CD4-positive, alpha-beta memory T cell (primary cell): ENCODE measurements at regions not wholly inside any gene's neighbourhood (a gene's known extent, or its start where the extent isn't known, plus 50 kb on each side); places are given as distances from the start of the nearest gene placed in this dataset.

Source experiments
- CTCF ChIA-PET: fragments of 350-600 bp; sonication (Branson Sonifier 250); formaldehyde crosslinking; loops from one replicate; lab custom pipeline; 2021; ENCODE audit warnings: inconsistent platforms; ENCODE audit not compliant: partially characterized antibody; lab: Charles Lee
- POLR2A ChIA-PET: fragments of 350-600 bp; sonication (Branson Sonifier 250); formaldehyde crosslinking; loops from one replicate; lab custom pipeline; 2021; ENCODE audit not compliant: partially characterized antibody; lab: Charles Lee
- DNase-seq, 5 donors: peaks; one replicate each; pipeline versions ENCODE4 v3.0.0 to v3.0.0-alpha.2; 2020 to 2022; ENCODE audit warnings: mixed read lengths in 1 of 5
- H3K27ac ChIP-seq: one replicate; pipeline ENCODE4 v1.7.0; 2013; ENCODE audit warnings: low read depth, low read length
- H3K27me3 ChIP-seq: 2 replicates; pipeline ENCODE4 v1.7.0; 2013; ENCODE audit warnings: mild to moderate bottlenecking, low read length, moderate library complexity; ENCODE audit not compliant: insufficient read depth
- H3K36me3 ChIP-seq: 2 replicates; pipeline ENCODE4 v1.7.0; 2013; ENCODE audit warnings: mild to moderate bottlenecking, low read length, moderate library complexity; ENCODE audit not compliant: insufficient read depth
- H3K4me1 ChIP-seq: 2 replicates; pipeline ENCODE4 v1.7.0; 2013; ENCODE audit warnings: mild to moderate bottlenecking, low read length, moderate library complexity; ENCODE audit not compliant: insufficient read depth
- H3K4me3 ChIP-seq, 2 donors: one replicate each; pipeline ENCODE4 v1.7.0; 2013; ENCODE audit warnings: low read length in 2 of 2, mild to moderate bottlenecking in 1 of 2
- H3K9me3 ChIP-seq, 2 donors: one replicate each; pipeline ENCODE4 v1.7.0; 2013; ENCODE audit warnings: low read length in 2 of 2, control low read depth in 1 of 2; ENCODE audit not compliant: control insufficient read depth in 1 of 2
- H3K27ac Mint-ChIP-seq, 7 donors: one replicate each; pipeline ENCODE4 v1.8.0; 2020 to 2021; ENCODE audit warnings: mixed read lengths in 7 of 7, mild to moderate bottlenecking in 6 of 7, inconsistent platforms in 3 of 7, moderate library complexity in 3 of 7
- H3K27me3 Mint-ChIP-seq, 2 donors: one replicate each; pipeline ENCODE4 v1.8.0; 2020 to 2021; ENCODE audit warnings: mixed read lengths in 2 of 2
- H3K36me3 Mint-ChIP-seq, 2 donors: one replicate each; pipeline ENCODE4 v1.8.0; 2020 to 2021; ENCODE audit warnings: mixed read lengths in 2 of 2, inconsistent platforms in 1 of 2, mild to moderate bottlenecking in 1 of 2
- H3K4me1 Mint-ChIP-seq, 4 donors: one replicate each; pipeline ENCODE4 v1.8.0; 2020 to 2021; ENCODE audit warnings: mixed read lengths in 4 of 4, mild to moderate bottlenecking in 1 of 4
- H3K4me3 Mint-ChIP-seq, 8 donors: one replicate each; pipeline ENCODE4 v1.8.0; 2020 to 2021; ENCODE audit warnings: mixed read lengths in 8 of 8, mild to moderate bottlenecking in 7 of 8, moderate library complexity in 6 of 8, inconsistent platforms in 3 of 8
- H3K9me3 Mint-ChIP-seq, 8 donors: one replicate each; pipeline ENCODE4 v1.8.0; 2020 to 2021; ENCODE audit warnings: mixed read lengths in 8 of 8, mild to moderate bottlenecking in 5 of 8, inconsistent platforms in 3 of 8, moderate library complexity in 1 of 8
- intact Hi-C: fragments of 100-400 bp; cut with micrococcal nuclease; formaldehyde crosslinking; loops from one replicate; pipeline ENCODE4 v1.15.1; 2023

GRCh38 chr17:53736516-53737240 is 86.0 kb upstream of the KIF2B start:
- no peak overlapping the region for H3K4me3 ChIP-seq
- H3K4me1 ChIP-seq: no peaks in the 10 kb centered on the region
- Mint-ChIP-seq H3K4me3 (no peak overlapping the region), H3K9me3 (peaks cover 0 to 13% (median 2%) of the 10 kb centered on the region in 8 donors), H3K36me3 (no peaks in the 10 kb centered on the region), H3K27ac (no peak overlapping the region), H3K27me3 (no peaks in the 10 kb centered on the region), H3K4me1 (no peaks in the 10 kb centered on the region)
- no peaks in the 10 kb centered on the region for H3K27me3 ChIP-seq
- intact Hi-C loops: no loop called here
- no peaks in the 10 kb centered on the region for H3K36me3 ChIP-seq
- POLR2A ChIA-PET: no interaction called here
- CTCF ChIA-PET: no interaction called here
- H3K9me3 ChIP-seq: no peaks in the 10 kb centered on the region
- no peak overlapping the region for H3K27ac ChIP-seq
- DNase-seq: no peak

GRCh38 chr17:53724726-53725125 is 98.0 kb upstream of the KIF2B start:
- H3K4me1 Mint-ChIP-seq: no peaks in the 10 kb centered on the region
- H3K9me3 Mint-ChIP-seq: peaks cover 0 to 22% (median 9%) of the 10 kb centered on the region in 8 donors
- H3K27ac Mint-ChIP-seq: no peak overlapping the region
- CTCF ChIA-PET: no interaction called here
- intact Hi-C loops: no loop called here
- Histone ChIP-seq H3K27me3 (no peaks in the 10 kb centered on the region), H3K9me3 (no peaks in the 10 kb centered on the region), H3K36me3 (no peaks in the 10 kb centered on the region), H3K27ac (no peak overlapping the region), H3K4me3 (no peak overlapping the region), H3K4me1 (no peaks in the 10 kb centered on the region)
- no peaks in the 10 kb centered on the region for H3K27me3 Mint-ChIP-seq
- POLR2A ChIA-PET: no interaction called here
- H3K4me3 Mint-ChIP-seq: no peak overlapping the region
- H3K36me3 Mint-ChIP-seq: peaks cover 0 to 2% of the 10 kb centered on the region in 2 donors
- DNase-seq: no peak

- Histone ChIP-seq H3K27ac (no peak overlapping the region), H3K36me3 (no peaks in the 10 kb centered on the region), H3K4me1 (no peaks in the 10 kb centered on the region), H3K27me3 (no peaks in the 10 kb centered on the region), H3K4me3 (no peak overlapping the region), H3K9me3 (peaks cover 0 to 4% of the 10 kb centered on the region in 2 donors)
- DNase-seq: no peak
- Mint-ChIP-seq H3K27me3 (no peaks in the 10 kb centered on the region), H3K4me1 (no peaks in the 10 kb centered on the region), H3K27ac (no peak overlapping the region), H3K36me3 (peaks cover 0 to 2% of the 10 kb centered on the region in 2 donors), H3K4me3 (no peak overlapping the region), H3K9me3 (peaks cover 0 to 17% (median 4%) of the 10 kb centered on the region in 8 donors)
- ChIA-PET CTCF (no interaction called here), POLR2A (no interaction called here)
- intact Hi-C loops: no loop called here
Observed at GRCh38 chr17:53722407-53722806, 100.3 kb upstream of the KIF2B start.

- Mint-ChIP-seq H3K4me3 (no peak overlapping the region), H3K27me3 (no peaks in the 10 kb centered on the region), H3K27ac (no peak overlapping the region), H3K9me3 (peaks cover 0 to 16% (median 5%) of the 10 kb centered on the region in 8 donors), H3K4me1 (no peaks in the 10 kb centered on the region), H3K36me3 (no peaks in the 10 kb centered on the region)
- POLR2A ChIA-PET: no interaction called here
- CTCF ChIA-PET: no interaction called here
- DNase-seq: no peak
- no peaks in the 10 kb centered on the region for H3K4me1 ChIP-seq
- intact Hi-C loops: no loop called here
- H3K9me3 ChIP-seq: peaks cover 0 to 4% of the 10 kb centered on the region in 2 donors
- no peak overlapping the region for H3K27ac ChIP-seq
- H3K4me3 ChIP-seq: no peak overlapping the region
- H3K27me3 ChIP-seq: no peaks in the 10 kb centered on the region
- no peaks in the 10 kb centered on the region for H3K36me3 ChIP-seq
Observed at GRCh38 chr17:53721101-53721500, 101.6 kb upstream of the KIF2B start.

- Mint-ChIP-seq H3K27me3 (no peaks in the 10 kb centered on the region), H3K36me3 (no peaks in the 10 kb centered on the region), H3K27ac (no peak overlapping the region), H3K9me3 (peaks cover 0 to 15% (median 4%) of the 10 kb centered on the region in 8 donors), H3K4me3 (no peak overlapping the region), H3K4me1 (no peaks in the 10 kb centered on the region)
- no peak overlapping the region for H3K4me3 ChIP-seq
- no peaks in the 10 kb centered on the region for H3K27me3 ChIP-seq
- H3K9me3 ChIP-seq: peaks cover 0 to 4% of the 10 kb centered on the region in 2 donors
- POLR2A ChIA-PET: no interaction called here
- intact Hi-C loops: no loop called here
- CTCF ChIA-PET: no interaction called here
- H3K27ac ChIP-seq: no peak overlapping the region
- no peaks in the 10 kb centered on the region for H3K4me1 ChIP-seq
- H3K36me3 ChIP-seq: no peaks in the 10 kb centered on the region
- DNase-seq: no peak
Observed at GRCh38 chr17:53719229-53719628, 103.5 kb upstream of the KIF2B start.

- intact Hi-C loops: no loop called here
- DNase-seq: no peak
- no peaks in the 10 kb centered on the region for H3K27me3 Mint-ChIP-seq
- Histone ChIP-seq H3K4me1 (no peaks in the 10 kb centered on the region), H3K4me3 (no peak overlapping the region), H3K36me3 (no peaks in the 10 kb centered on the region), H3K27ac (no peak overlapping the region), H3K9me3 (no peaks in the 10 kb centered on the region), H3K27me3 (no peaks in the 10 kb centered on the region)
- ChIA-PET POLR2A (no interaction called here), CTCF (no interaction called here)
- H3K4me1 Mint-ChIP-seq: no peaks in the 10 kb centered on the region
- H3K36me3 Mint-ChIP-seq: no peaks in the 10 kb centered on the region
- H3K4me3 Mint-ChIP-seq: no peak overlapping the region
- peaks cover 0 to 19% (median 9%) of the 10 kb centered on the region in 8 donors for H3K9me3 Mint-ChIP-seq
- no peak overlapping the region for H3K27ac Mint-ChIP-seq
Observed at GRCh38 chr17:53707566-53707965, 115.2 kb upstream of the KIF2B start.

- no peaks in the 10 kb centered on the region for H3K27me3 Mint-ChIP-seq
Observed at GRCh38 chr17:53696286-53696685, 126.4 kb upstream of the KIF2B start.

More at GRCh38 chr17:53696286-53696685, 126.4 kb upstream of the KIF2B start:
- DNase-seq: no peak
- Histone ChIP-seq H3K36me3 (no peaks in the 10 kb centered on the region), H3K27ac (no peak overlapping the region), H3K27me3 (no peaks in the 10 kb centered on the region), H3K4me3 (no peak overlapping the region), H3K9me3 (no peaks in the 10 kb centered on the region), H3K4me1 (no peaks in the 10 kb centered on the region)
- H3K36me3 Mint-ChIP-seq: no peaks in the 10 kb centered on the region
- no peak overlapping the region for H3K4me3 Mint-ChIP-seq
- CTCF ChIA-PET: no interaction called here
- H3K4me1 Mint-ChIP-seq: no peaks in the 10 kb centered on the region
- H3K27ac Mint-ChIP-seq: no peak overlapping the region
- H3K9me3 Mint-ChIP-seq: peaks cover 0 to 14% (median 3%) of the 10 kb centered on the region in 8 donors
- POLR2A ChIA-PET: no interaction called here
- intact Hi-C loops: no loop called here
